ENCODE measurements at regions not wholly inside any gene's neighbourhood (a gene's known extent, or its start where the extent isn't known, plus 50 kb on each side); places are given as distances from the start of the nearest gene placed in this dataset.

DNA sequence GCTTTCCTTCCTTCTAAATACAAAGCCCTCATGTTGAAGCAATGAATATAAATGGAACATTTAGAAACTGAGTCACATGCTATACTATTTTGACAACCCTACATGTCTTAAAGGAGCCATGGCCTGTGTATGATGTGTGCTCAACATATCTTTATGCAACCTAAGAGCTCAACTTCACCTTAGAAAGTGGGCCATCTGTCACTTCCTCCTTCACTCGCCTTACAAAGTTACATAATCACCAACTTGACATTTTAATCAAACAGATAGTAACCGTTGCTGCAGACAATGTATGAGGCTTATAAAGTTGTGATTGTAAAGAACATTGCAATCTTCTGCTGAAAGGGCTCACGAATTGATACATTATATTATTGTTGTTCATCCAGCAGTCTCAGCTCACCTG lies 163.6 kb downstream of the SERPINI1 start:
- H3K27ac ChIP-seq, result no peak overlapping the region

GRCh38 chr3:167898091-167898490 lies 162.6 kb downstream of the SERPINI1 start:
- H3K9me3 ChIP-seq, result no peaks in the 10 kb centered on the region
- H3K27me3 ChIP-seq (replicated peaks; ENCODE audit: insufficient read depth), result no peaks in the 10 kb centered on the region
- H3K36me3 ChIP-seq, result no peaks in the 10 kb centered on the region
- TF ChIP-seq, protein P1, sequence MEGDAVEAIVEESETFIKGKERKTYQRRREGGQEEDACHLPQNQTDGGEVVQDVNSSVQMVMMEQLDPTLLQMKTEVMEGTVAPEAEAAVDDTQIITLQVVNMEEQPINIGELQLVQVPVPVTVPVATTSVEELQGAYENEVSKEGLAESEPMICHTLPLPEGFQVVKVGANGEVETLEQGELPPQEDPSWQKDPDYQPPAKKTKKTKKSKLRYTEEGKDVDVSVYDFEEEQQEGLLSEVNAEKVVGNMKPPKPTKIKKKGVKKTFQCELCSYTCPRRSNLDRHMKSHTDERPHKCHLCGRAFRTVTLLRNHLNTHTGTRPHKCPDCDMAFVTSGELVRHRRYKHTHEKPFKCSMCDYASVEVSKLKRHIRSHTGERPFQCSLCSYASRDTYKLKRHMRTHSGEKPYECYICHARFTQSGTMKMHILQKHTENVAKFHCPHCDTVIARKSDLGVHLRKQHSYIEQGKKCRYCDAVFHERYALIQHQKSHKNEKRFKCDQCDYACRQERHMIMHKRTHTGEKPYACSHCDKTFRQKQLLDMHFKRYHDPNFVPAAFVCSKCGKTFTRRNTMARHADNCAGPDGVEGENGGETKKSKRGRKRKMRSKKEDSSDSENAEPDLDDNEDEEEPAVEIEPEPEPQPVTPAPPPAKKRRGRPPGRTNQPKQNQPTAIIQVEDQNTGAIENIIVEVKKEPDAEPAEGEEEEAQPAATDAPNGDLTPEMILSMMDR (IDR thresholded peaks at IDR 0.05), result no peak
- DNase-seq (ENCODE audit: low spot score) (no peak), ATAC-seq (ENCODE audit: insufficient number of reproducible peaks, low FRiP score, low read depth) (no peak)
- no peaks in the 10 kb centered on the region for H3K4me1 ChIP-seq (ENCODE audit: control insufficient read depth in 1 of 2, low read depth in 2 of 2)
- H3K27ac ChIP-seq, result no peak overlapping the region
- H3K4me3 ChIP-seq, result no peak overlapping the region

More for the DNA sequence above, 163.6 kb downstream of the SERPINI1 start:
- Histone ChIP-seq H3K4me3 (no peak overlapping the region), H3K9me3 (no peaks in the 10 kb centered on the region), H3K27me3 (replicated peaks; ENCODE audit: insufficient read depth) (no peaks in the 10 kb centered on the region), H3K4me1 (ENCODE audit: control insufficient read depth in 1 of 2, low read depth in 2 of 2) (no peaks in the 10 kb centered on the region), H3K36me3 (no peaks in the 10 kb centered on the region)
- TF ChIP-seq, protein P1 (IDR thresholded peaks at IDR 0.05), result no peak
- ATAC-seq (ENCODE audit: insufficient number of reproducible peaks, low FRiP score, low read depth) (no peak), DNase-seq (ENCODE audit: low spot score) (no peak)

DNA sequence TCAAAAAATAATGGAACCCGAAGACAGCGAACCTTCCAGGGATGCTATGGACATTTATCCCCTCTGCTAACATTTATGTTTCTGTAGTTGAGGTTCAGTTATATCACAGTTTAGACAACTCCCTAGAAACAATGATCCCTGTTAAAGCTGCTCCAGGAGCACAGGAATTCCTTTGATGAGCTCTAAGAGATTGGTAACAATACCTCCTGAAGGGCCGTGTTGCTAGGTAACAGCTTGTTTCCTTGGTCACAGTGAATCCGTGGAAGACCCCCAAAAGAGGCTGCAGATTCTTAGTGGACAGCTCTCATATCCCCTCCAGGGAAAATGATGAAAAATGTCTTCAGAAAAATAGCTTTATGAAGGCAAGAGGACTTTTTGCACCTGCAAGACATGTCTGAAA lies 160.2 kb downstream of the SERPINI1 start:
- ATAC-seq (ENCODE audit: insufficient number of reproducible peaks, low FRiP score, low read depth), result no peak
- Histone ChIP-seq H3K4me1 (ENCODE audit: control insufficient read depth in 1 of 2, low read depth in 2 of 2) (no peaks in the 10 kb centered on the region), H3K27me3 (replicated peaks; ENCODE audit: insufficient read depth) (no peaks in the 10 kb centered on the region), H3K4me3 (no peak overlapping the region), H3K27ac (no peak overlapping the region), H3K36me3 (no peaks in the 10 kb centered on the region), H3K9me3 (no peaks in the 10 kb centered on the region)
- TF ChIP-seq, protein P1 (IDR thresholded peaks at IDR 0.05), result no peak
- DNase-seq (ENCODE audit: low spot score), result no peak

- Histone ChIP-seq H3K27ac (no peak overlapping the region), H3K27me3 (replicated peaks; ENCODE audit: insufficient read depth) (no peaks in the 10 kb centered on the region), H3K36me3 (no peaks in the 10 kb centered on the region), H3K4me1 (ENCODE audit: control insufficient read depth in 1 of 2, low read depth in 2 of 2) (no peaks in the 10 kb centered on the region), H3K9me3 (no peaks in the 10 kb centered on the region), H3K4me3 (no peak overlapping the region)
- no peak for DNase-seq (ENCODE audit: low spot score)
- ATAC-seq (ENCODE audit: insufficient number of reproducible peaks, low FRiP score, low read depth), result no peak
- TF ChIP-seq, protein P1 (IDR thresholded peaks at IDR 0.05), result no peak
Observed at GRCh38 chr3:167895178-167895577, 159.7 kb downstream of the SERPINI1 start.

DNA sequence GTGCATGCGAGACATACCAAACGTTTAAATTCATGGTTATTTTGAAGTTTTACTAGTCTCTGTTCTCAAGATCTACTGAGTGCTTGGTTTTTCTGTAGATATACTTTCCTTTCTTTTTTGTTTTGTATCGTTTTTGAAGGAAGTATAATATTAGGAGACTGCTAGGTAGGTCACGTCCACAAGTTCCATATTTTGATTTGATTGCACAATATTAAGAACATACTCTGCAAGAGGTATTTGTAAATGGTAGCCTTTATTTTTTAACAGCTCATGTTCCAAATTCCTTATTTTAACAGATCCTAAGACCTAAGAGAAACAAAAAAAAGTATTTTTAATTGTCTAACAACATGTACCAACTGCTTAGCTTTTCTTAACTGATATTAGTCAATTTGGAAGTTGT lies 156.7 kb downstream of the SERPINI1 start:
- Histone ChIP-seq H3K4me1 (ENCODE audit: control insufficient read depth in 1 of 2, low read depth in 2 of 2) (no peaks in the 10 kb centered on the region), H3K27ac (no peak overlapping the region), H3K36me3 (no peaks in the 10 kb centered on the region), H3K9me3 (no peaks in the 10 kb centered on the region), H3K4me3 (no peak overlapping the region), H3K27me3 (replicated peaks; ENCODE audit: insufficient read depth) (no peaks in the 10 kb centered on the region)
- no peak for DNase-seq (ENCODE audit: low spot score)
- no peak for ATAC-seq (ENCODE audit: insufficient number of reproducible peaks, low FRiP score, low read depth)
- TF ChIP-seq, protein P1 (IDR thresholded peaks at IDR 0.05), result no peak
